ENCODE measurements at regions not wholly inside any gene's neighbourhood (a gene's known extent, or its start where the extent isn't known, plus 50 kb on each side); places are given as distances from the start of the nearest gene placed in this dataset.

GRCh38 chr16:82567175-82567574 lies 59.6 kb upstream of the CDH13 start:
- Mint-ChIP-seq H3K9me3 (peaks cover 15% of the 10 kb centered on the region), H3K4me1 (no peaks in the 10 kb centered on the region), H3K36me3 (no peaks in the 10 kb centered on the region), H3K27ac (no peak overlapping the region), H3K27me3 (no peaks in the 10 kb centered on the region), H3K4me3 (no peak overlapping the region)
- no peak for ATAC-seq

GRCh38 chr16:82563401-82563800 lies 63.4 kb upstream of the CDH13 start:
- no peaks in the 10 kb centered on the region for H3K4me1 Mint-ChIP-seq

GRCh38 chr16:82562183-82562683 lies 64.5 kb upstream of the CDH13 start:
- no peak for ATAC-seq
- Mint-ChIP-seq H3K27ac (no peak overlapping the region), H3K36me3 (no peaks in the 10 kb centered on the region), H3K4me3 (no peak overlapping the region), H3K4me1 (no peaks in the 10 kb centered on the region), H3K9me3 (peaks cover 12% of the 10 kb centered on the region), H3K27me3 (peaks cover 13% of the 10 kb centered on the region)

More at GRCh38 chr16:82563401-82563800, 63.4 kb upstream of the CDH13 start:
- Mint-ChIP-seq H3K4me3 (no peak overlapping the region), H3K36me3 (no peaks in the 10 kb centered on the region), H3K9me3 (peaks cover 8% of the 10 kb centered on the region), H3K27ac (no peak overlapping the region), H3K27me3 (peaks cover 13% of the 10 kb centered on the region)
- no peak for ATAC-seq

DNA sequence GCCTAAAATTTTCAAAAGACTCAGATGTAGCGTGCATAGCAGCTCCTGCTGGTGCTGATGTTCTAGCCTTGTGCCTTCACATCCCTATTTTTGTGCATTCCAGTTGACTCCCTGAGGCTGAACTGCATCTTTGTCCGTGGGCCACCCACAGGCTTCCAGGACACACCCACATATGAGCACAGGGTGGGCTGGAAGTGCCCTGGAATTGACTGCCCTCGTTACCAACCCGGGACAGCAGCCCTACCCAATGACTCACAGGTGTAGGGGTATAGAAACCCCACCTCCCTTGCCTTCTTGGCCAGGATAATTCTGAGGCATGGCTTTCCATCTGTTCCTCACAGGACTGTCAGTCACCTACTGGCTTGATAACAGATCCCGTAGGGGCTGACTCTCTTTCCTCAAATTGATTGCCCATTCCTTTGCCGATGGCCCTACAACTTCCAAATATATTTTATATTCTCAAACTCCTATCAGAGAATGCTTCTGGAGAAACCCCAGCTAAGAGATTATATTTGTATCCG lies 65.9 kb upstream of the CDH13 start:
- Mint-ChIP-seq H3K4me3 (no peak overlapping the region), H3K27me3 (peaks cover 13% of the 10 kb centered on the region), H3K36me3 (no peaks in the 10 kb centered on the region), H3K27ac (no peak overlapping the region), H3K9me3 (peaks cover 15% of the 10 kb centered on the region), H3K4me1 (no peaks in the 10 kb centered on the region)
- no peak for ATAC-seq

DNA sequence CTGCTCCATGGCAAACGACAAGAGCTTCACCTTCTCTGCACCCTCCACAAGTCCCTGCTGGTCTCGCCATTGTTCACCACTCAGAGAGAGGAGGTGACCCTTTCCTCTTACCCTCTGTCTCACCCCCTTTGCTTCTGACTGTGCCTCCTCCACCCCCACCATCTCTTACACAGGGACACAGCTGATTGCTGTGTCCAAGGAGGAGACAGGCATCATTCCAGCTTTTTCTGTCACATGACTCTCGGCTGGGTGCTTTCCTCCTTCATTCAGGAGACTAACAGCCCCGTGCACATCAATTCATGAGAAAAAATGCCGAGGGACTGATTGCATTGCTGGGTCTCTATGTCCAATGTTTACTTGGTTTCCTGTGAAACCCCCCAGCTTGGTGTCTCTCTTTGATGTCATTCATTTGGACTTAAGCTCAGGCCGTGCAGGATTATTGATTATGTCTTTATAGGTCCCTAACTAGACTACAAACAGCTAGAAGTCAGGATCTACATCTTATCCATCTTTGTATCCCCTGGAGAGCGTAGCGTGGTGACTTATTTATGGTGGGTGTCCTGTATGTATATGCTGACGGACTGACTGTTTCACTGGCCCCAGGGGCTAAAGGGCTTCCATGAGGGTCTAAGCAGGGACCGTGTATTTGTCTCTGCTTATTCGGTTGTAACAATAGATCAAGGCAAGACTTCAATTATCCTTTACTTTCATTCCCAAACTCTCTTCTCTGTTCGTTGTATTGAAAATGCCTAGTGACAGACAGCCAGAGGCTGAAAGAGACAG lies 82.2 kb upstream of the CDH13 start:
- ATAC-seq = no peak
- H3K36me3 Mint-ChIP-seq = no peaks in the 10 kb centered on the region
- H3K9me3 Mint-ChIP-seq = no peaks in the 10 kb centered on the region
- no peak overlapping the region for H3K4me3 Mint-ChIP-seq
- H3K4me1 Mint-ChIP-seq = no peaks in the 10 kb centered on the region
- H3K27me3 Mint-ChIP-seq = peaks cover 41% of the 10 kb centered on the region
- H3K27ac Mint-ChIP-seq = no peak overlapping the region

DNA sequence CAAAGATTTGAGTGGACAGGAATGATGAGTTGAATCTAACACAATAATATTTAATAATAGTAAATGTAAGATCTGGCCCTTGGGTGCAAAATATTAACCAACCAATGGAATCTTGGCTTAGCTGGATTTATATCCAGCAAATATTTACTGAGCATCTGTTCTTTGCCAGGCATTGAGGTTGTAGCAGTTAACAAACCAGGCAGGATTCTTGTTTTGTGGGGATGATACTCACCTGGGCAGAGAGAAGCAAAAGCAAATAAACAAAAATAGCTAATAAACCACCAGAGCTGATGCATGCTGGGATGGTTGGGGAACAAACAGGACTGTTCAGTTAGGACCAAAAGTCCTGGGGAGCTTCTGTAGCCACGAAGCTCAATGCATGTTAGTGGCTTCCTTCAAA lies 84.1 kb upstream of the CDH13 start:
- Mint-ChIP-seq H3K4me1 (no peaks in the 10 kb centered on the region), H3K9me3 (peaks cover 7% of the 10 kb centered on the region), H3K27me3 (peaks cover 49% of the 10 kb centered on the region), H3K27ac (no peak overlapping the region), H3K36me3 (no peaks in the 10 kb centered on the region), H3K4me3 (no peak overlapping the region)
- no peak for ATAC-seq

DNA sequence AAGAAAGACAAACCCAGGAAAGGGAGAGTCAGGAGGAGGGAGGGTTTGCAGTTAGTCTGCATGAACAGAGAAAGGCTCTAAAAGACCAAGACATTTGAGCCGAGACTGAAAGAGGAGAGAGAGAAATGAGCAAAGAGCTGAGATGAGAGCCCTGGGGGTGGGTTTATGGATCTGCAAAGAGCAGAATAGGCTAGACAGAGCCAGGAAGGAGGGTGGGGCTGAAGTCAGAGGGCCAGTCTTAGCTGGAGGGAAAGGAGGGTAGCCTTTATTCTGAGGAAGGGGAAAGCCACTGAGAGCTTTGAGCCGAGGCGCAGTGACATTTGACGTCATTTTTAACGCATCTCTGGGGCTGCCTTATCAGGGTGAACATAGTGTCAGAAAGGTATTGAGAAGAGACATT lies 85.7 kb upstream of the CDH13 start:
- Mint-ChIP-seq H3K4me1 (no peaks in the 10 kb centered on the region), H3K27ac (no peak overlapping the region), H3K9me3 (peaks cover 7% of the 10 kb centered on the region), H3K36me3 (no peaks in the 10 kb centered on the region), H3K4me3 (no peak overlapping the region), H3K27me3 (peaks cover 49% of the 10 kb centered on the region)
- no peak for ATAC-seq

DNA sequence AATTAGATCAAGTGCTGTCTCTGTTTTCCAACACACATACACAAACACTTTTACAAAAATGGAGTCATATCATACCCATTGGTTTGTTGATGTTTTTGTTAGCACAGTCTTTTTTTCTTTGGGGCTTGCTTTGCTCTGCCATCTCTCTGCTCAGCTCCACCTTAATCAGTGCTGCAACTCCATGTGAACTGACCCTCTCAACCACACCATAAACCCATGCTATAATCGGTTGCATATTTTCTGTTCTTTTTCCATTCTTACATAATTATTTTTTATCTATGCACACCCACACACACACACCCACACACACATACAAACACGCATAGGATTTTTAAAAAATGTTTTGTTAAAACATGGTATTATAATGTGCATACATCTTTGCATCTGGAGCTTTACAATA lies 91.0 kb upstream of the CDH13 start:
- Mint-ChIP-seq H3K36me3 (no peaks in the 10 kb centered on the region), H3K9me3 (peaks cover 7% of the 10 kb centered on the region), H3K4me1 (no peaks in the 10 kb centered on the region), H3K27me3 (peaks cover 18% of the 10 kb centered on the region), H3K4me3 (no peak overlapping the region), H3K27ac (no peak overlapping the region)
- no peak for ATAC-seq

DNA sequence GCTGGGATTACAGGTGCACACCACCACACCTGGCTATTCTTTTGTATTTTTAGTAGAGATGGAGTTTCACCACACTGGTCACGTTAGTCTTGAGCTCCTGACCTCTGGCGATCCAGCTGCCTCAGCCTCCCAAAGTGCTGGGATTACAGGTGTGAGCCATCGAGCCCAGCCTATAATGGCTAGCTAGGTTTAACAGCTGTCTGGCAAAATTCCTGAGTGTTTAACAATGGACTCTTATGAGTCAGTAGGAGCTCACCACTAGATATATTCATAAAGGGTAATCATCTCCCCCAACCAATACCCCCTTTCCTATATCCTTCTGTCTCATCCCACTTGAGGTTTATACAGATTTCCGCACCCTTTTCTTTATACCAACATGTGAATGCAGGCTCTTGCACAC lies 91.5 kb upstream of the CDH13 start:
- Mint-ChIP-seq H3K4me3 (no peak overlapping the region), H3K9me3 (peaks cover 9% of the 10 kb centered on the region), H3K27me3 (peaks cover 15% of the 10 kb centered on the region), H3K4me1 (no peaks in the 10 kb centered on the region), H3K36me3 (no peaks in the 10 kb centered on the region), H3K27ac (no peak overlapping the region)
- no peak for ATAC-seq

- Mint-ChIP-seq H3K27me3 (peaks cover 16% of the 10 kb centered on the region), H3K4me3 (no peak overlapping the region), H3K4me1 (no peaks in the 10 kb centered on the region), H3K9me3 (peaks cover 10% of the 10 kb centered on the region), H3K36me3 (no peaks in the 10 kb centered on the region), H3K27ac (no peak overlapping the region)
- ATAC-seq = no peak
Observed at GRCh38 chr16:82533189-82533588, 93.6 kb upstream of the CDH13 start.

- Mint-ChIP-seq H3K4me3 (no peak overlapping the region), H3K9me3 (peaks cover 12% of the 10 kb centered on the region), H3K27me3 (peaks cover 16% of the 10 kb centered on the region), H3K4me1 (no peaks in the 10 kb centered on the region), H3K27ac (no peak overlapping the region), H3K36me3 (no peaks in the 10 kb centered on the region)
- ATAC-seq = no peak
Observed at GRCh38 chr16:82530883-82531282, 95.9 kb upstream of the CDH13 start.

DNA sequence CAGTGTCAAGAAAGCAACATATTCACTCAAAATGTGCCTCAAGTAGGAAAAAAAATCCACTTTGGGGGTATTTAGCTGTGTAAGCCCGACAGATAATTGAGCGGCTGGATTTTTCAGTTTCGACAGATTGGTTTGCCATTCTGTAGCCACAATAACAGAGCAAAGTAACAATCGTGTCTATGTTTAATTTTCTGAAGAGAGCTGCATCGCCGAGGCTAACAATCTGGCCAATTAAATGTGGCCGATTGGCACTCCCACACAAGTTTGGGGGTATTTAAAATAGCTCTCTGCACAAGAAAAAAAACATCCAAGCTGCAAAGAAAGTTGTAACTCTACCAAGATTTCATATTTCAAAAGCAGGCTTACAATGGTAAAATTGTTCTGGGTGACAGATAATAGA lies 99.7 kb upstream of the CDH13 start:
- no peak for ATAC-seq
- no peaks in the 10 kb centered on the region for H3K4me1 Mint-ChIP-seq
- no peak overlapping the region for H3K4me3 Mint-ChIP-seq
- H3K36me3 Mint-ChIP-seq = no peaks in the 10 kb centered on the region
- H3K27me3 Mint-ChIP-seq = peaks cover 16% of the 10 kb centered on the region
- H3K27ac Mint-ChIP-seq = no peak overlapping the region
- peaks cover 12% of the 10 kb centered on the region for H3K9me3 Mint-ChIP-seq

GRCh38 chr16:82524976-82525375 lies 101.8 kb upstream of the CDH13 start:
- Mint-ChIP-seq H3K27ac (no peak overlapping the region), H3K4me1 (no peaks in the 10 kb centered on the region), H3K27me3 (peaks cover 16% of the 10 kb centered on the region), H3K36me3 (no peaks in the 10 kb centered on the region), H3K4me3 (no peak overlapping the region), H3K9me3 (peaks cover 10% of the 10 kb centered on the region)
- ATAC-seq = no peak

- no peak for ATAC-seq
Observed at GRCh38 chr16:82523815-82524214, 103.0 kb upstream of the CDH13 start.

GRCh38 chr16:82522026-82522425 lies 104.7 kb upstream of the CDH13 start:
- no peak for ATAC-seq
- Mint-ChIP-seq H3K27ac (no peak overlapping the region), H3K36me3 (no peaks in the 10 kb centered on the region), H3K27me3 (no peaks in the 10 kb centered on the region), H3K4me3 (no peak overlapping the region), H3K4me1 (no peaks in the 10 kb centered on the region), H3K9me3 (peaks cover 3% of the 10 kb centered on the region)

More at GRCh38 chr16:82523815-82524214, 103.0 kb upstream of the CDH13 start:
- no peaks in the 10 kb centered on the region for H3K4me1 Mint-ChIP-seq
- no peaks in the 10 kb centered on the region for H3K36me3 Mint-ChIP-seq
- no peak overlapping the region for H3K27ac Mint-ChIP-seq
- H3K27me3 Mint-ChIP-seq = peaks cover 8% of the 10 kb centered on the region
- H3K9me3 Mint-ChIP-seq = peaks cover 7% of the 10 kb centered on the region
- no peak overlapping the region for H3K4me3 Mint-ChIP-seq

DNA sequence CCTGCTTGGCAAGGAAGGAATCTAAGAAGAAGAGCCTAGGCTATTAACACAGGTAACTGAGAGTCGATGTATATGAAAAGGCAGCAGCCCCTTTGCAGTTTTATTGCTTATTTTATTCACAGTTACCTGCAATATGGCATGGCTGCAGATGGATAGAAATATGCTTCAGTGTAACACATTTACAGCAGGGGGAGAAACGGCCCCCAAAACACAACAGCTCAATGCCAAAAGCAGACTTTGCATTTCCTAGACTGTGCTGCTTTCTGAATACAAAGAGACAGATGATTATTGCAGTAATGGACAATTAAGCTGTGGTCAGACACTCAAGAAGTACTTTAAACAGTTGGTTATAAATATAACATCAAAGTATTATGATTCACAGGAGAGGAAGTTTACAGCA lies 108.0 kb upstream of the CDH13 start:
- H3K36me3 Mint-ChIP-seq = no peaks in the 10 kb centered on the region
- no peaks in the 10 kb centered on the region for H3K27me3 Mint-ChIP-seq
- no peak for ATAC-seq
- no peak overlapping the region for H3K4me3 Mint-ChIP-seq
- no peaks in the 10 kb centered on the region for H3K9me3 Mint-ChIP-seq
- no peaks in the 10 kb centered on the region for H3K4me1 Mint-ChIP-seq
- no peak overlapping the region for H3K27ac Mint-ChIP-seq
